C4-2B (cell line): ENCODE measurements at regions not wholly inside any gene's neighbourhood (a gene's known extent, or its start where the extent isn't known, plus 50 kb on each side); places are given as distances from the start of the nearest gene placed in this dataset.

Source experiments
- H3K27ac ChIP-seq: fragments of 450-650 bp; 2 replicates; pipeline ENCODE4 v1.5.1; 2017
- ZFX ChIP-seq: fragments of 450-650 bp; IDR thresholded peaks from 2 replicates; pipeline ENCODE4 v1.6.1; 2017
- TF ChIP-seq, protein P1 (sequence below): fragments of 450-650 bp; conservative IDR thresholded peaks from 2 replicates; pipeline ENCODE4 v1.5.1; 2017; ENCODE audit warnings: mild to moderate bottlenecking

DNA sequence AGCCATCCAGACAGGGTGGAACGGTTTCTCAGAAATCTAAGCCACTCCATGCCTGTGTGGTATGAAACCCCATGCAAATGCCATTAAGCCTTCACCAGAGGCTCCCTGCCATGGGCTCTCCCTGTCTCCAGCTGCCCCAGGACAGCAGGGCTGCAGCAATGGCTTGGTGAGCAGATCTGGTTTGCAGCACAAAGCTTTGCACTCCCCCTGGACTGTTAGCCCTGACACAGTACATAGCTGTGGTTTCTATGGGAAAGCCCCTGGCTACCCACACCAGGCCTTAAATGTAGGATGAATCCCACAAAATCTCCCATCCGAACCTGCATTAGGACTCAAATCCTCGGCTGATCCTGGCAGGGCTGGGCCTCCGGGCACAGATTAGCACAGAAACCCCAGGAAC is 291.6 kb downstream of the TNS1 start:
- no peak for TF ChIP-seq ZFX
- TF ChIP-seq, protein P1, sequence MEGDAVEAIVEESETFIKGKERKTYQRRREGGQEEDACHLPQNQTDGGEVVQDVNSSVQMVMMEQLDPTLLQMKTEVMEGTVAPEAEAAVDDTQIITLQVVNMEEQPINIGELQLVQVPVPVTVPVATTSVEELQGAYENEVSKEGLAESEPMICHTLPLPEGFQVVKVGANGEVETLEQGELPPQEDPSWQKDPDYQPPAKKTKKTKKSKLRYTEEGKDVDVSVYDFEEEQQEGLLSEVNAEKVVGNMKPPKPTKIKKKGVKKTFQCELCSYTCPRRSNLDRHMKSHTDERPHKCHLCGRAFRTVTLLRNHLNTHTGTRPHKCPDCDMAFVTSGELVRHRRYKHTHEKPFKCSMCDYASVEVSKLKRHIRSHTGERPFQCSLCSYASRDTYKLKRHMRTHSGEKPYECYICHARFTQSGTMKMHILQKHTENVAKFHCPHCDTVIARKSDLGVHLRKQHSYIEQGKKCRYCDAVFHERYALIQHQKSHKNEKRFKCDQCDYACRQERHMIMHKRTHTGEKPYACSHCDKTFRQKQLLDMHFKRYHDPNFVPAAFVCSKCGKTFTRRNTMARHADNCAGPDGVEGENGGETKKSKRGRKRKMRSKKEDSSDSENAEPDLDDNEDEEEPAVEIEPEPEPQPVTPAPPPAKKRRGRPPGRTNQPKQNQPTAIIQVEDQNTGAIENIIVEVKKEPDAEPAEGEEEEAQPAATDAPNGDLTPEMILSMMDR: no peak
- no peak overlapping the region for H3K27ac ChIP-seq

DNA sequence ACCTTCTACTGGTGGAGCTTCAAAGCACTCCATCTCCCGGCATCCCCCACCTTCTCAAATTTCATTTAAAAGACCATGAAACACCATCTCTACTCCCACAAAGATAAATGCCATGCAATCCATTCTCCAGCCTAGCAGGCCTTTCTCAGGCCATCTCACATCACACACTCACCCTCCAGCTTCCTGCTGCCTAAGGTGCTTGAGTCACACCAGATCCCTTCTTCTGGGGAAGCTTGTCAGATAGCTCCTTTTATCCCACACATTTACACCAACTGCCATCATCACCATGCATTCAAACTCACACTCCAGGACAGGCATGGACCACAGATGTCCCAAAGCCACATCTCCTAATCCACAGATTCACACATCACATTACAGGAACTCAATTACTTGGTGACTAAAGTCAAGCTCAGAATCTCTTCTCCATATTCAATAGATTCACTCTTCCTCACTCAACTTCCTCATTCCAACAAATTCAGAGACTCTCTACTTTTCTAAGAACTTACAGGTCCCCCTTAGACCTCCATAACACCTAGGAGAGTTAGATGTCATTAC is 292.5 kb downstream of the TNS1 start:
- H3K27ac ChIP-seq: no peak overlapping the region
- no peak for TF ChIP-seq ZFX
- TF ChIP-seq, protein P1: no peak

DNA sequence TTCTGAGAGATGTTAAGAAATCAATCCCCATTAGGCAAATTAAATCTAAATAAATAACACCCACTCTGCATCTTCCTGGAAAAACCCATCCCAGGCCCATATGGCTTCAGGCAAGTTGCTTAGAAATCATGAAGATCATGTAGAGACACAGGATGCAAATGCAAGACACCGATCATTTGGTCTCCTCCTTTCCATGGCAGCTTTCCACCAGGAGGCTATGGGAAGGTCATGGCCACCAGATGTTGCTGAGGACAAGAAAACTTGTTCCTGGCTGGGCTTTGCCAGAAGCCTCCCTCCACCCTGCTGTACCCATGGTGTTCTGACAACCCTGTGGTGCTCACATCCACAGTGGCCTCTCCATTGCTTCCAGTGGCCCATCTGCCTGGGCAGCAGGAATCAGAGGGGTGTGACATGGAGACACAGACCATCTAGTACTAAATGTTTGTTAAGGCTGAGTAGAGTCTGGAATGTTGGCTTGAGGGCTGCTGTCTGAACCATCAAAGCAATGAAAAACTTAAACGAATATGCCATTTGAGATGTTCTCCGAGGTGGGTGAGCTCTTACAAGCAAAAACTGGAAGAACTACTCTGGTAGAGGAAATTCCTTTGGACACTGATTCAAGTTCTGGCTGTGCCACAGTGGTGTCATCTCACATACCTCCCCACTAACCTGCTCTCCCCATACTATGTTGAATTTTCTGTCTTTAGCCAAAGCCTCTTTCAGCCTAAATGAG is 293.2 kb downstream of the TNS1 start:
- TF ChIP-seq, protein P1: no peak
- TF ChIP-seq ZFX: no peak
- no peak overlapping the region for H3K27ac ChIP-seq

DNA sequence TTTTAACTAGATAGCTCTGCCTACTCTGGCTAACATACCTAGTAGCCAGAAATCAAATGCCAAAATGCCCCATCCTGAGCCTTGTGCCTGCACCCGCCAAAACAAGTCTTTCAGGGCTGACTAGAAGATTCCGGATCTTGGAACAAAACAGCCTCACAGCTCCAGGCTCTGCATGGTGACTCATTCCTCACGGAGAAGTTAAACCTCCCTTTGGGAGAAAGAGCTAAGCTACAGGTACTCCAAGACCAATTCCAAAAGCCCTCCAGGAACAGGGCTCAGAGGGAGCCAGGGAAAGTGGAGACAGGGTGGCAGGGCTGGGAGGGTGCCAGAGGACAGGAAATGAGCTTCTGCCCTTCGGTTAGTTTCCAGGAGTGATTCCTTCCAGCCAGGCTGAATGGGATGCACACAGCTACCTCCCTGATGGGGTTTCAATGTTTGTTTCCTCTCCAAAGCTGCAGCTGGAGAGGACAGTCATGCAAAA is 295.6 kb downstream of the TNS1 start:
- TF ChIP-seq, protein P1: no peak
- TF ChIP-seq ZFX: no peak
- H3K27ac ChIP-seq: peak overlapping the region; percentile 36; the same call in 1 of the 2 replicates

DNA sequence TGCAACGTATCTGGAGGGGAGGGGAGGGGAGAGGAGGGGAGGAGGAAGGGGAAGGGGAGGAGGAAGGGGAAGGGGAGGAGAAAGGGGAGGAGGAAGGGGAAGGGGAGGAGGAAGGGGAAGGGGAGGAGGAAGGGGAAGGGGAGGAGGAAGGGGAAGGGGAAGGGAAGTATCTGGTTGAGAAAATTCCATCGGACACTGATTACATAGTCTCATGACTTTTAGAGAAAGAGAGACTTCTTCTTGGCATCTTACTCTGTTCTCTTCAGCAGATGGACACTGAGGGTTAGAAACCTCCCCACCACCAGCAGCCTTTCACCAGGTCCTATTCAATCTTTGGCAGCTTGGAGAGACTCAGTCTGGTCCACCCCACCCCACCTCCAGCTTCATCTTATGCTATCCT is 296.3 kb downstream of the TNS1 start:
- peak overlapping the region; percentile 36; the same call in 1 of the 2 replicates for H3K27ac ChIP-seq
- TF ChIP-seq ZFX: no peak

DNA sequence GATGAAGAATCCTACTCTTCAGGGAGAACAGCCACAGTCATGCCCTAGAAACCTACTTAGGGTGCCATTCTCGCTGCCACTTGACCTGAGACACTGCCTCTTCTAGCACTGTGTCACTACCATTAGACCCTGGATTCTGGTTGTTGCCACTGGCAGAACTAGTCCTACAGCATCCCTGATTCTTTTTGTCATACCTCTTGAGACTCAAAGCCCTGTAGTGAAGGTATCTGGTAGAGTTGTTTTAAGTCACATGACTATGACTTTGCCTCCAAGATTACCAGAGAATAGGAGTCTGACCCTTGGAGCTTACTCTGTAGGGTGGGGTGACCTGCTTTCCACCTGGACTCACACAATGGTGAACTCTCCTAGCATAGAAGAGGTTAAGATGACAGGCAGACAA is 296.7 kb downstream of the TNS1 start:
- TF ChIP-seq ZFX: no peak
- TF ChIP-seq, protein P1: no peak
- H3K27ac ChIP-seq: no peak overlapping the region

DNA sequence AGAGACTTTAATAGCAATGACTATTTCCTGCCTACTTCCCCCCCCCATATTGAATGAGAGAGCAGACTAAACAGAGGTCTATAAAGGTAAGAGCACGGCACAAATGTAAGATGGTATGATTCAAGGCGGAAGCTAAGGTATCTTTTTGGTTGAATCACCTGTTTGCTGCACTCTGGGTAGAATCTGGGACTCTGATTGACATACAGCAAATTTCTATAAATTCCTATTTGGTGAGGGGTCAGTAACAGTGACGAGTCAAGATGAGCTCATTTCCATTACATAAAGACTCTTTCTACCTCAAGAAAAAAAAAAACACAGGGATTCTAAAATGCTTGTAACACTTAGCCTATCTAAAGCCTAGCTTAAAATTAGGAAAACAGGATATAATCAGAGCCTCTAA is 297.3 kb downstream of the TNS1 start:
- no peak for TF ChIP-seq ZFX
- TF ChIP-seq, protein P1: no peak

More for the DNA sequence above, 297.3 kb downstream of the TNS1 start:
- H3K27ac ChIP-seq: no peak overlapping the region
